ENCODE measurements at regions not wholly inside any gene's neighbourhood (a gene's known extent, or its start where the extent isn't known, plus 50 kb on each side); places are given as distances from the start of the nearest gene placed in this dataset.

- WGBS, 3 donors = 90 to 92% (median 91%) methylated on average over 5 of the region's 5 CpGs
- FAIRE-seq (no peak), DNase-seq (no peak)
- H3K36me3 ChIP-seq (ENCODE audit: control insufficient read depth in 3 of 3, insufficient read depth in 2 of 3, low read depth in 1 of 3, low read length in 3 of 3) = no peaks in the 10 kb centered on the region
- H3K9me3 ChIP-seq (ENCODE audit: control insufficient read depth in 2 of 2, insufficient read depth in 1 of 2, low read depth in 1 of 2, low read length in 1 of 2) = peaks cover 0 to 4% of the 10 kb centered on the region in 2 donors
- H3K4me3 ChIP-seq (ENCODE audit: low read depth in 1 of 3, low read length in 3 of 3) = no peak overlapping the region
- no peak overlapping the region for H3K27ac ChIP-seq (ENCODE audit: low read depth in 1 of 3, low read length in 2 of 3)
- peaks cover 2 to 24% (median 6%) of the 10 kb centered on the region in 3 donors for H3K4me1 ChIP-seq (ENCODE audit: control insufficient read depth in 3 of 3, insufficient read depth in 2 of 3, low read depth in 1 of 3, low read length in 2 of 3)
- no peaks in the 10 kb centered on the region for H3K27me3 ChIP-seq (ENCODE audit: control insufficient read depth in 3 of 3, insufficient read depth in 3 of 3, low read length in 3 of 3)
Observed at GRCh38 chr7:36082910-36083309, 70.1 kb upstream of the EEPD1 start.

- peaks cover 0 to 6% of the 10 kb centered on the region in 2 donors for H3K9me3 ChIP-seq (ENCODE audit: control insufficient read depth in 2 of 2, insufficient read depth in 1 of 2, low read depth in 1 of 2, low read length in 1 of 2)
- FAIRE-seq = no peak
- no peaks in the 10 kb centered on the region for H3K36me3 ChIP-seq (ENCODE audit: control insufficient read depth in 3 of 3, insufficient read depth in 2 of 3, low read depth in 1 of 3, low read length in 3 of 3)
- H3K4me3 ChIP-seq (ENCODE audit: low read depth in 1 of 3, low read length in 3 of 3) = no peak overlapping the region
- WGBS, 3 donors = 85 to 87% (median 85%) methylated on average over 12 of the region's 12 CpGs
- H3K4me1 ChIP-seq (ENCODE audit: control insufficient read depth in 3 of 3, insufficient read depth in 2 of 3, low read depth in 1 of 3, low read length in 2 of 3) = peaks cover 2 to 22% (median 6%) of the 10 kb centered on the region in 3 donors
- no peak overlapping the region for H3K27ac ChIP-seq (ENCODE audit: low read depth in 1 of 3, low read length in 2 of 3)
- no peaks in the 10 kb centered on the region for H3K27me3 ChIP-seq (ENCODE audit: control insufficient read depth in 3 of 3, insufficient read depth in 3 of 3, low read length in 3 of 3)
- DNase-seq = no peak
Observed at GRCh38 chr7:36083626-36084380, 69.3 kb upstream of the EEPD1 start.

- DNase-seq (peak; percentile 85 to 90), FAIRE-seq (no peak)
- WGBS, 3 donors = 69 to 75% (median 74%) methylated on average over 26 of the region's 26 CpGs
- Histone ChIP-seq H3K9me3 (ENCODE audit: control insufficient read depth in 2 of 2, insufficient read depth in 1 of 2, low read depth in 1 of 2, low read length in 1 of 2) (peaks cover 0 to 13% of the 10 kb centered on the region in 2 donors), H3K36me3 (ENCODE audit: control insufficient read depth in 3 of 3, insufficient read depth in 2 of 3, low read depth in 1 of 3, low read length in 3 of 3) (no peaks in the 10 kb centered on the region), H3K4me1 (ENCODE audit: control insufficient read depth in 3 of 3, insufficient read depth in 2 of 3, low read depth in 1 of 3, low read length in 2 of 3) (peaks cover 0 to 14% (median 6%) of the 10 kb centered on the region in 3 donors), H3K27me3 (ENCODE audit: control insufficient read depth in 3 of 3, insufficient read depth in 3 of 3, low read length in 3 of 3) (no peaks in the 10 kb centered on the region), H3K27ac (ENCODE audit: low read depth in 1 of 3, low read length in 2 of 3) (no peak overlapping the region), H3K4me3 (ENCODE audit: low read depth in 1 of 3, low read length in 3 of 3) (no peak overlapping the region)
Observed at GRCh38 chr7:36084485-36085091, 68.5 kb upstream of the EEPD1 start.

- H3K4me1 ChIP-seq (ENCODE audit: control insufficient read depth in 3 of 3, insufficient read depth in 2 of 3, low read depth in 1 of 3, low read length in 2 of 3) = peaks cover 0 to 10% (median 6%) of the 10 kb centered on the region in 3 donors
- H3K27ac ChIP-seq (ENCODE audit: low read depth in 1 of 3, low read length in 2 of 3) = no peak overlapping the region
- H3K9me3 ChIP-seq (ENCODE audit: control insufficient read depth in 2 of 2, insufficient read depth in 1 of 2, low read depth in 1 of 2, low read length in 1 of 2) = peaks cover 0 to 14% of the 10 kb centered on the region in 2 donors
- H3K27me3 ChIP-seq (ENCODE audit: control insufficient read depth in 3 of 3, insufficient read depth in 3 of 3, low read length in 3 of 3) = no peaks in the 10 kb centered on the region
- H3K4me3 ChIP-seq (ENCODE audit: low read depth in 1 of 3, low read length in 3 of 3) = no peak overlapping the region
- DNase-seq (no peak), FAIRE-seq (no peak)
- WGBS, 3 donors = 91 to 95% (median 94%) methylated on average over 16 of the region's 16 CpGs
- no peaks in the 10 kb centered on the region for H3K36me3 ChIP-seq (ENCODE audit: control insufficient read depth in 3 of 3, insufficient read depth in 2 of 3, low read depth in 1 of 3, low read length in 3 of 3)
Observed at GRCh38 chr7:36085096-36085495, 68.0 kb upstream of the EEPD1 start.

- Histone ChIP-seq H3K27me3 (ENCODE audit: control insufficient read depth in 3 of 3, insufficient read depth in 3 of 3, low read length in 3 of 3) (no peaks in the 10 kb centered on the region), H3K4me1 (ENCODE audit: control insufficient read depth in 3 of 3, insufficient read depth in 2 of 3, low read depth in 1 of 3, low read length in 2 of 3) (peaks cover 0 to 3% (median 2%) of the 10 kb centered on the region in 3 donors), H3K9me3 (ENCODE audit: control insufficient read depth in 2 of 2, insufficient read depth in 1 of 2, low read depth in 1 of 2, low read length in 1 of 2) (peaks cover 0 to 14% of the 10 kb centered on the region in 2 donors), H3K27ac (ENCODE audit: low read depth in 1 of 3, low read length in 2 of 3) (no peak overlapping the region), H3K36me3 (ENCODE audit: control insufficient read depth in 3 of 3, insufficient read depth in 2 of 3, low read depth in 1 of 3, low read length in 3 of 3) (no peaks in the 10 kb centered on the region), H3K4me3 (ENCODE audit: low read depth in 1 of 3, low read length in 3 of 3) (no peak overlapping the region)
- FAIRE-seq = no peak
- no peak for DNase-seq
Observed at GRCh38 chr7:36086571-36086970, 66.5 kb upstream of the EEPD1 start.

- Histone ChIP-seq H3K4me1 (ENCODE audit: control insufficient read depth in 3 of 3, insufficient read depth in 2 of 3, low read depth in 1 of 3, low read length in 2 of 3) (peaks cover 0 to 10% (median 0%) of the 10 kb centered on the region in 3 donors), H3K9me3 (ENCODE audit: control insufficient read depth in 2 of 2, insufficient read depth in 1 of 2, low read depth in 1 of 2, low read length in 1 of 2) (peaks cover 0 to 14% of the 10 kb centered on the region in 2 donors), H3K27me3 (ENCODE audit: control insufficient read depth in 3 of 3, insufficient read depth in 3 of 3, low read length in 3 of 3) (no peaks in the 10 kb centered on the region), H3K27ac (ENCODE audit: low read depth in 1 of 3, low read length in 2 of 3) (no peak overlapping the region), H3K36me3 (ENCODE audit: control insufficient read depth in 3 of 3, insufficient read depth in 2 of 3, low read depth in 1 of 3, low read length in 3 of 3) (no peaks in the 10 kb centered on the region), H3K4me3 (ENCODE audit: low read depth in 1 of 3, low read length in 3 of 3) (no peak overlapping the region)
- WGBS, 3 donors = 92 to 96% (median 95%) methylated on average over 2 of the region's 2 CpGs
- FAIRE-seq = no peak
- DNase-seq = no peak
Observed at GRCh38 chr7:36088553-36088952, 64.5 kb upstream of the EEPD1 start.

- H3K36me3 ChIP-seq (ENCODE audit: control insufficient read depth in 3 of 3, insufficient read depth in 2 of 3, low read depth in 1 of 3, low read length in 3 of 3) = no peaks in the 10 kb centered on the region
- 33 to 70% (median 36%) methylated on average over 3 of the region's 3 CpGs for WGBS, 3 donors
- FAIRE-seq = no peak
- H3K27ac ChIP-seq (ENCODE audit: low read depth in 1 of 3, low read length in 2 of 3) = no peak overlapping the region
- H3K27me3 ChIP-seq (ENCODE audit: control insufficient read depth in 3 of 3, insufficient read depth in 3 of 3, low read length in 3 of 3) = no peaks in the 10 kb centered on the region
- H3K9me3 ChIP-seq (ENCODE audit: control insufficient read depth in 2 of 2, insufficient read depth in 1 of 2, low read depth in 1 of 2, low read length in 1 of 2) = peaks cover 0 to 14% of the 10 kb centered on the region in 2 donors
- DNase-seq = no peak
- H3K4me1 ChIP-seq (ENCODE audit: control insufficient read depth in 3 of 3, insufficient read depth in 2 of 3, low read depth in 1 of 3, low read length in 2 of 3) = peaks cover 0 to 10% (median 0%) of the 10 kb centered on the region in 3 donors
- no peak overlapping the region for H3K4me3 ChIP-seq (ENCODE audit: low read depth in 1 of 3, low read length in 3 of 3)
Observed at GRCh38 chr7:36088966-36089365, 64.1 kb upstream of the EEPD1 start.

GRCh38 chr7:36090976-36091873 is 61.8 kb upstream of the EEPD1 start:
- no peaks in the 10 kb centered on the region for H3K27me3 ChIP-seq (ENCODE audit: control insufficient read depth in 3 of 3, insufficient read depth in 3 of 3, low read length in 3 of 3)
- 69 to 82% (median 77%) methylated on average over 9 of the region's 9 CpGs for WGBS, 3 donors
- H3K36me3 ChIP-seq (ENCODE audit: control insufficient read depth in 3 of 3, insufficient read depth in 2 of 3, low read depth in 1 of 3, low read length in 3 of 3) = no peaks in the 10 kb centered on the region
- DNase-seq = no peak
- no peak overlapping the region for H3K4me3 ChIP-seq (ENCODE audit: low read depth in 1 of 3, low read length in 3 of 3)
- H3K4me1 ChIP-seq (ENCODE audit: control insufficient read depth in 3 of 3, insufficient read depth in 2 of 3, low read depth in 1 of 3, low read length in 2 of 3) = peaks cover 0 to 10% (median 0%) of the 10 kb centered on the region in 3 donors
- H3K27ac ChIP-seq (ENCODE audit: low read depth in 1 of 3, low read length in 2 of 3) = no peak overlapping the region
- FAIRE-seq = no peak
- H3K9me3 ChIP-seq (ENCODE audit: control insufficient read depth in 2 of 2, insufficient read depth in 1 of 2, low read depth in 1 of 2, low read length in 1 of 2) = peaks cover 0 to 14% of the 10 kb centered on the region in 2 donors
